WERI-Rb-1 (cell line): ENCODE measurements at regions not wholly inside any gene's neighbourhood (a gene's known extent, or its start where the extent isn't known, plus 50 kb on each side); places are given as distances from the start of the nearest gene placed in this dataset.
A peak's percentile ranks its signal among the peaks of the same experiment; 100 is the strongest.

Source experiments
- DNase-seq: peaks from one replicate; pipeline ENCODE4 v3.0.0-alpha.2; 2020
- H3K27ac ChIP-seq: fragments of 250-450 bp; sonication (Bioruptor Pico); 2 replicates; pipeline ENCODE4 v1.5.1; 2020; ENCODE audit warnings: mild to moderate bottlenecking, moderate library complexity
- H3K27me3 ChIP-seq: fragments of 250-450 bp; sonication (Bioruptor Pico); 2 replicates; pipeline ENCODE4 v1.5.1; 2021; ENCODE audit warnings: mild to moderate bottlenecking, low read depth, moderate library complexity; ENCODE audit not compliant: insufficient read depth, severe bottlenecking
- H3K36me3 ChIP-seq: fragments of 250-450 bp; sonication (Bioruptor Pico); 2 replicates; pipeline ENCODE4 v1.5.1; 2020; ENCODE audit warnings: mild to moderate bottlenecking, moderate library complexity
- H3K4me3 ChIP-seq: 2 replicates; pipeline ENCODE4 v1.5.1; 2011; ENCODE audit warnings: low read depth, mild to moderate bottlenecking, control low read depth, low read length
- H3K9me3 ChIP-seq: fragments of 250-450 bp; sonication (Bioruptor Pico); 2 replicates; pipeline ENCODE4 v1.5.1; 2021; ENCODE audit warnings: mild to moderate bottlenecking, moderate library complexity; ENCODE audit not compliant: severe bottlenecking
- CTCF ChIP-seq: IDR thresholded peaks from 2 replicates; pipeline ENCODE4 v1.5.1; 2011; ENCODE audit warnings: low read depth, mild to moderate bottlenecking, control low read depth, inconsistent platforms, low read length

- no peak overlapping the region for H3K27ac ChIP-seq
- H3K27me3 ChIP-seq, result no peaks in the 10 kb centered on the region
- DNase-seq, result no peak
- H3K9me3 ChIP-seq, result no peaks in the 10 kb centered on the region
- H3K4me3 ChIP-seq, result no peak overlapping the region
- TF ChIP-seq CTCF, result no peak
- no peaks in the 10 kb centered on the region for H3K36me3 ChIP-seq
These were observed 291.0 kb upstream of the PPP2R3A start for GRCh38 chr3:135674508-135674907.

- DNase-seq, result no peak
- Histone ChIP-seq H3K27ac (no peak overlapping the region), H3K36me3 (no peaks in the 10 kb centered on the region), H3K27me3 (no peaks in the 10 kb centered on the region), H3K4me3 (no peak overlapping the region), H3K9me3 (peaks cover 9% of the 10 kb centered on the region)
- no peak for TF ChIP-seq CTCF
These were observed 287.1 kb upstream of the PPP2R3A start for GRCh38 chr3:135678386-135678785.

GRCh38 chr3:135688003-135688402, 277.5 kb upstream of the PPP2R3A start:
- DNase-seq, result no peak
- Histone ChIP-seq H3K27me3 (no peaks in the 10 kb centered on the region), H3K27ac (no peak overlapping the region), H3K4me3 (no peak overlapping the region), H3K9me3 (peaks cover under 1% of the 10 kb centered on the region), H3K36me3 (no peaks in the 10 kb centered on the region)
- no peak for TF ChIP-seq CTCF

GRCh38 chr3:135690664-135691063, 274.9 kb upstream of the PPP2R3A start:
- Histone ChIP-seq H3K27me3 (no peaks in the 10 kb centered on the region), H3K36me3 (no peaks in the 10 kb centered on the region), H3K27ac (no peak overlapping the region), H3K4me3 (no peak overlapping the region), H3K9me3 (no peaks in the 10 kb centered on the region)
- no peak for TF ChIP-seq CTCF
- DNase-seq, result peak; percentile 87

GRCh38 chr3:135691240-135691639, 274.3 kb upstream of the PPP2R3A start:
- DNase-seq, result no peak
- no peaks in the 10 kb centered on the region for H3K27me3 ChIP-seq
- no peak overlapping the region for H3K27ac ChIP-seq
- H3K36me3 ChIP-seq, result no peaks in the 10 kb centered on the region
- TF ChIP-seq CTCF, result no peak
- no peak overlapping the region for H3K4me3 ChIP-seq
- H3K9me3 ChIP-seq, result no peaks in the 10 kb centered on the region

- H3K36me3 ChIP-seq, result no peaks in the 10 kb centered on the region
- no peak overlapping the region for H3K4me3 ChIP-seq
- TF ChIP-seq CTCF, result no peak
- H3K9me3 ChIP-seq, result no peaks in the 10 kb centered on the region
- no peak overlapping the region for H3K27ac ChIP-seq
- DNase-seq, result no peak
- H3K27me3 ChIP-seq, result no peaks in the 10 kb centered on the region
These were observed 271.4 kb upstream of the PPP2R3A start for GRCh38 chr3:135694142-135694541.
